TTC549 (cell line): ENCODE measurements at regions not wholly inside any gene's neighbourhood (a gene's known extent, or its start where the extent isn't known, plus 50 kb on each side); places are given as distances from the start of the nearest gene placed in this dataset.
"Not testable (repeated sequence)": the region's sequence is repeated elsewhere in the genome, so short reads cannot be mapped to it uniquely, and the experiment has no call there.

Source experiments
- FAIRE-seq: peaks from 2 replicates; lab custom pipeline; 2012; peaks lifted over from hg19 to GRCh38; lab: Jason Lieb, UNC

DNA sequence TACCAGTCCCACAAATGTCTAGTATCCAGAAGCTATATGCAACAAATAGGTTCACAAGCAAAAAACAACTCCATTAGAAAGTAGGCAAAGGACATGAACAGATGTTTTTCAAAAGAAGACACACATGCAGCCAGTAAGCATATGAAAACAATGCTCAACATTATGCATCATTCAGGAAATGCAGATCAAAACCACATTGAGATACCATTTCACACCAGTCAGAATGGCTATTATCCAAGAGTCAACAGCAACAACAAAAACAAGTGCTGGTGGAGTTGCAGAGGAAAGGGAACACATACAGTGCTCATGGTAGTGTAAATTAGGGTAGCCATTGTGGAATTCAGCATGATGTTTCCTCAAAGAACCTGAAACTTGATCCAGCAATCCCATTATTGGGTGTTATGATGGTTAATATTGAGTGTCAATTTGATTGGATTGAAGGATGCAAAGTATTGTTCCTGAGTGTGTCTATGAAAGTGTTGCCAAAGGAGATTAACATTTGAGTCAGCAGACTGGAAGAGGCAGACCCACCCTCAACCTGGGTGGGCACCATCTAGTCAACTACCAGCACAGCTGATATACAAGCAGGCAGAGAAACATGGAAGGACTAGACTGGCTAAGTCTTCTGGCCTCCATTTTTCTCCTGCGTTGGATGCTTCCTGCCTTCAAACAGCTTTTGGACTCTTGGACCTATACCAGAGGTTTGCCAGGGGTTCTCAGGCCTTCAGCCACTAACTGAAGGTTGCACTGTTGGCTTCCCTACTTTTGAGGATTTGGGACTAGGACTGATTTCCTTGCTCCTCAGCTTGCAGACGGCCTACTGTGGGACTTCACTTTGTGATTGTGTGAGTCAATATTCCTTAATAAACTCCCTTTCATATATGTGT, 218.4 kb upstream of the SEMA3D start:
- FAIRE-seq, result no peak

DNA sequence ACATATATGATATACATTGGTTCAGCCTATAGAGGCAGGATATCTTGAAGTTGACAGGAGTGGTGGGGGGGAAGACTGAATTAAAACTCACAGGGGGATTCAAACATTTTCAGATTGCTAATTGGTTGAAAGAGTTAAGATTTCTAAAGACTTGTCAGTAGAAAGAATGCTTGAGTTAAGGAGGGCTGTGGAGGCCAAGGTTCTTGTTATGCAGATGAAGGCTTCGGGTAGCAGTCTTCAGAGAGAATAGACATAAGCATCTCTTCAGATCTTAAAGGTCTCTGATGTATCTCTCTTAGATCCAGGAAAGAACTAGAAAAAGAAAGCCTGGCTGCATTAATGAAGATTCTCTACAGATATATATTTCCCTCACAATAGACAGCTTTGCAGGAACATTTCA, 209.8 kb upstream of the SEMA3D start:
- FAIRE-seq, result no peak

DNA sequence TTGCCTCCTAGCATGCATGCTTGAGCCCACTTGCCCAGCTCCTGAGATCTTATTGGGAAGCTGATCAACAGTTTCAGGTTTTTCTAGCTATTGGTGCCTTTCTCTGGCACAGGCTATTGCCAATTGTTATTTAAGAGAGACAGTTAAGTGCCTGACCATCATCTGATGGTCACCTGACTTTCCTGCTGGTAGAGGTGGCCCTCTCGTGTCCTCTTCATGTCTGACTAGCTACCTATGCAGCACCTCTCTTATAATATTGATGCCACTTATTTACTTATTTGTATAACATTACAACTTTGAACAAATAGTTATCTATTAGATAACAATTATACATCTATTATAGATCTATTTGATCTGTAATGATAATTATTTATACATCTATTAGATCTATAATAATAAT, 205.9 kb upstream of the SEMA3D start:
- FAIRE-seq, result no peak

DNA sequence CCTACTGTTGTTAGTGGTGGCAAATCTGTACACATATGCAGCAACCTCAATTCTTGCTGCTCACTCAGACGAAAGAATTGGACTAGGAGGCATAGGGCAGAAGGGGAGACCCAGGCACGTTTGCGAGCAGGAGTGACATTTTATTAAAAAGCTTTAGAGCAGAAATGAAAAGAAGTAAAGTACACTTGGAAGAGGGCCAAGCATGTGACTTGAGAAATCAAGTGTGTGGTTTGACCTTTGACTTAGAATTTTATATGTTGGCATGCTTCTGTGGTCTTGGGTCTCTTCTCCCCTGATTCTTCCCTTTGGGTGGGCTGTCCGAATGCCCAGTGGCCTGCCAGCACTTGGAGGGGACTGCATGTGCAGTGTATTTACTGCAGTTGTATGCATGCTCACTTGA, 205.5 kb upstream of the SEMA3D start:
- FAIRE-seq, result no peak

DNA sequence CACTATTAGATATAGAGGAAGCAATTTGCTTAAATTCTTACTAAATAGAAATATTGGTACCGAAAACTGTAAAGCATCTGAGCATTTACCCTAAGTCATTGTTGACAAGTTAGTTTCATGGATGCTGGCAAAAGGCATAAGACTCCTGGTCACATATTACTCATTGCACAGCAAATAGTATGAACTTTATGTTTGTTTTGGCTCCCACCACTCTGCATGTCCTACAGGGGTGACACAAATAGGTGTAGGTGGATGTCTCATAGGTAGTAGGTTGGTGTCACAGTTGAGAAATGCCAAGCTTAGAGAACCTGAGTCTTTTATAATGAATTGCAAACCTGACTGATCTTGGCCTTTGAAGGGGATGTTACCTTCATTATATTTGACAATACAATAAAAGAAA, 199.6 kb upstream of the SEMA3D start:
- FAIRE-seq, result no peak

DNA sequence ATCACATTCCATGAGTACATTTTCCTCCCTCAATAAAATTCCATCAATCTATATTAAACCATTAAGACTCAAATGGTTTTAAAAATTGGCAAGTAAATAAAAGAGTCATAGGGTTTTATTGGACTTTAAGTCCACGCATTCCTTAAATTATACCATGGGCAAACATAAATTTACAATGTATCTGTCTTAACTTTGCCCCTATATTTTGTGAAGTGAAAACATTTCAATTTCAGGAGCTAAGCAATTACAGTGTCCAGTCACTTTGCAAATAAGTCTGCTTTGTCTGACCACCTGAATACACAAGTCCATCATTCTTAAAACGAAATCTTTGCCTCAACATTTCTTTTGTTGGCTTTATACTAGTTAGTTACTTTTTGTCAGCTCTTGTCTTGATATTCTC, 197.5 kb upstream of the SEMA3D start:
- FAIRE-seq, result no peak

DNA sequence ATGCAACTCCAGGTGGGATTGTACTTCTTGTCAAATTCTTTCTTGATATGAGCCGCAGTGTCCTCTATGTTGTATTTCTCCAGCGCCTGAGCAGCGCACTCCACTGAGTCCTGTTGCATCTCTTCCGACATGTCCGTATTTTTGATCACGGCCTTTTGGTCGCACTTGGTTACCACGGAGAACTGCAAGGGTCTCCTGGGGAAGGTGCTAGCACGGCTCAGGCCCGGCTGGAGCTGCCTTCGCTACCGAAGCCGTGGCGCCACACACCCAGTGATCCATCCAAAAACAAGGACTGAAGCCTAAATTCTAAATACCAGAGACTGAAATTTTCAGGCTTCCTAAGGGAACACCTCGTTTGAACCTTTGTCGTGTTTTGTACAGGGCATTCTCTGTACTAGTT, 194.4 kb upstream of the SEMA3D start:
- no peak for FAIRE-seq

DNA sequence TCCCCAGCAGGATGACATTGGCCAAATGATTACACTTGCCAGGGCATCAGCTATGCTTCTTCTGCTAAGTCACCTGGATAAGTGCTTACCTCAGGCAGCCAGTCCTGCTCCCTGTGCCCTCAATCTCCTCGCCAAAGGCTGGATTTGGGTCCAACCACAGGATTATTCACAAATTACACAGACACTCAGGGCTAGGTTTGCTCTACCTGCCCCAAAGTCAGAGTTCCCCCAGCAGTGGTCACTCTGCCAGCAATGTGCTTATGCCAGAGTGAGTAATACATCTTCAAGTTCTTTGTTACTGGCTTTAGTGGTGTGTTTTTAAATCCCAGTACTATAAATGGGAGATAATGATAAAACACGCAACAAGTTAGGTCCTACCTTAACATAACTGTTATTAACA, 189.7 kb upstream of the SEMA3D start:
- FAIRE-seq, result no peak

DNA sequence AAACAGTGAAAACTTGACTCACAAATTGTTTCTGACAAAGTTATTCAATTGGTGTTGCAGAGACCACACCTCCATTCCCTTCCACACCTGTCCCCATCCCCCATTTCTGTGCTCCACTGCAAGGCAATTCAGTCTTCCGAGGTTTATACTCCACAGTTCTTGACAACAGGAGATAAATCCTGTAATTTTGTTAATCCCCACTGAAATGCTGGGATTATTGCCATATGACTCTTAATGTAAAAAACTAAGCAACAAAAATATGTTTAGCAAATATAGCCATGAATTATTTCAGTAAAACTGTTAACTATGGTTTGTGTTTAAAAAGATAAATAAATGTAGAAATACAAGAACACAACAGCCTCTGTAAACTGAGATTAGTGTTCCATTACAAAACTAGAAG, 170.1 kb upstream of the SEMA3D start:
- no peak for FAIRE-seq

DNA sequence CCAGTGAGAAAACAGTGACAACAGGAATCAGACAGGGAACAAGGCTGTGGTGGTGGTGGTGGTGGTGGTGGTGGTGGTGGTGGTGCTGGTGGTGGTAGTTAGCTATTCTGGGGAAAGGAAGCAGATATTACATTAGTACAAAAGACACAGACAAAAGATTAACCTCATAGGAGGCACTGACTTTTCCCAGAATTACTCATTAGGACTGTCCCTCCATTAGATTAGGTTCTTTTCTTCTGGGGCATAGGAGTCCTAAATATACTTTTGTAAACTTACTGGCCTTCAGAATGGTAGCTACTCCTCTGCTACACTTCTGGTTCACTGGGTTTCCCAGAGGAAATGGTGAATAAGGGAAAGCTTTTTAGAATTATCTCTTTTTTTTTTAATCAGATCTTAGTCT, 156.6 kb upstream of the SEMA3D start:
- FAIRE-seq, result no peak

DNA sequence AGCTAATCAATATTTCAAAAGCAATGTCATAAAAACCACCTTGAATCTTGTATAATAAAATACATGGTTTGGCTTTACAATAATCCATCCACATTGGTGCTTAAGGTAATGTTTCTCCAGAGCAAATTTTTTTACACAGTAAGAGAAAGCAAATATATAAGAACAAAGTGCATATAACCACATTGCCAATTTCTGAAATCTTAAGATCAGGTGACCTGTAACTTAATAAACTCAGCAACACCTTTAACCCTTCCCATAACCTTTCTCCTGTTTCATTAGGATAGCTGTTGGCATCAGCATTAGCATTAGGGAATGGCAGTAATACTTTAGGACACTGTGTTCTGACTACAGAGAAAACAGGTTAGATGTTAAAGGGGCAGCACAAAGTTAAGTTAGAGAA, 155.9 kb upstream of the SEMA3D start:
- no peak for FAIRE-seq

DNA sequence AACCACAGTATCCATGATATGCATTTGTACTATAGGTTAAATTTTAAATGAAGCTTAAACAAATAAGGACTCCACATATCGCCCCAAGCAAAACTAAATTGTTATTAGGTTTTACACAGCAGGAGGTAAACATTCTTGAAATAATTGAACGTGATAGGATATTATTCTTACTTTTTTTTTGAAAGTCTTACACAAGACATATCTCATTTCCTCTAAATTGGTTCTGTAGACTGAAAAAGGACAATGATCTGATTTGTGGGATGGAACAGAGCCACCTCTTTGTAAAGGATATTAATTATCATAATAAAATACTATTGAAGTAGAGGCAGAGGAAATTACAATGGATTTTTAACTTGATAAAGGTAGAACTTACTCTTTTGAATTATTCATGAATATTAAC, 155.1 kb upstream of the SEMA3D start:
- FAIRE-seq, result no peak

DNA sequence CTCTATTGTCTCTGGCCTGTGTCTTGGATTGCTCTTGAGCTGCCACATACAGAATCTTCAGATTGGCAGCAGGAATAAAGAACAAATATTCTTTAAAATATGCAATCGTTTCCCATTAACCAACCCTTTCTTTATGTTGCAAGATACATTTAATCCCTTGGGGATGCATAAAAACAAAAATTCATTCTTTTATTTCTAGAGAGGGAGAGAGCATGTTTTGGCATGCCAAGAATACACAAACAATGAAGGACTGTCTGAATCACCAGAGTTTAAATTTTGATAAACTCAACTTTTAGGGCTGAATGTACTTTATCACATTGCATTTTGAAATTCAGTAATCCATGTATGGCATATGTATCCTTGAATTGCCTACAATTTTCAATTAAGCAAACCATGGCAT, 154.3 kb upstream of the SEMA3D start:
- no peak for FAIRE-seq

DNA sequence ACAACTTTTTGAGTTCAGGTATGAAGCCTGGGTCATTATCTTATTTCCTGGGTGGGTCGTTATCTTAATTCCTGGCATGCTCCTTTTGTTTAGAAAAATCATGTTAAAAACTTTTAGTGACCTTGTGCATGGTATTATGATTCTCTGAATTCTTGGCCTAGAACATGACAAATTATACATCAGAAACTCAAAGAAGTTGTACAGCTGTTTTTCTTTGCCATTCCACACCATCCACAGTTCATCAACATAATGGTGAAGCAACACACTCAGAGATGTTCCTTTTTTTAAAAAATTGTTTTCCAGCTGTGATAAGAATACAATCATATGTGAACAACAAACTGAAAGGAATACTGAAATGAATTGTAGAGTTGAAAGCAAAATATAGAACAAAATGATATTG, 149.2 kb upstream of the SEMA3D start:
- no peak for FAIRE-seq

DNA sequence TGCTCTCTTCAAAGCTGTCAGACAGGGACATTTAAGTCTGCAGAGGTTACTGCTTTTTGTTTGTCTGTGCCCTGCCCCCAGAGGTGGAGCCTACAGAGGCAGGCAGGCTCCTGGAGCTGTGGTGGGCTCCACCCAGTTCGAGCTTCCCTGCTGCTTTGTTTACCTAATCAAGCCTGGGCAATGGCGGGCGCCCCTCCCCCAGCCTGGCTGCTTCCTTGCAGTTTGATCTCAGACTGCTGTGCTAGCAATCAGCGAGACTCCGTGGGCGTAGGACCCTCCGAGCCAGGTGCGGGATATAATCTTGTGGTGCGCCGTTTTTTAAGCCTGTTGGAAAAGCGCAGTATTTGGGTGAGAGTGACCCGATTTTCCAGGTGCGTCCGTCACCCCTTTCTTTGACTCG, 148.3 kb upstream of the SEMA3D start:
- not testable (repeated sequence) for FAIRE-seq

DNA sequence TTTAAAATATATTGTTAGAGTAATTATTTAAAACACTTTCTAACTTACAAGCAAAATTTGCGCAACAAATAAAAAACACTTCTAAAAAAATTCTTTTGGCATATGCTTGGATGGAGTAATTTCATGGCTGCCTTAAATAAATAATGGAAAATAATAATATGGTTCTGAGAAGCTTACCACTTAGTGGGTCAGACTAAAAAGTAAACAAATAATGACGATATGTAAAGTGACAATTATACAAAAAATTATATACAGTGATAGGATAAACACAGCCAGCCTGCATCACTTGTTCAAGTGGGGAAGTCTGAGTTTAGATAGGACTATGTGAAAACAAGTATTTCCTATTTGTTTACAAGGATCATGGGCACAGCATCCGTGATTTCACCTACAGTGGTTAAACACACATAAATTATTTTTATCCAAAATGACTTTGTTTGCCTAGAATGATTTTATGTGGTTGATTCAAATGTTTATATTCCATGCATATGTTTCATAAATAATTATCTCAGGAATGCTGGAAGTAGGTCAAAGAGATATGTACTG, 141.7 kb upstream of the SEMA3D start:
- FAIRE-seq, result no peak

DNA sequence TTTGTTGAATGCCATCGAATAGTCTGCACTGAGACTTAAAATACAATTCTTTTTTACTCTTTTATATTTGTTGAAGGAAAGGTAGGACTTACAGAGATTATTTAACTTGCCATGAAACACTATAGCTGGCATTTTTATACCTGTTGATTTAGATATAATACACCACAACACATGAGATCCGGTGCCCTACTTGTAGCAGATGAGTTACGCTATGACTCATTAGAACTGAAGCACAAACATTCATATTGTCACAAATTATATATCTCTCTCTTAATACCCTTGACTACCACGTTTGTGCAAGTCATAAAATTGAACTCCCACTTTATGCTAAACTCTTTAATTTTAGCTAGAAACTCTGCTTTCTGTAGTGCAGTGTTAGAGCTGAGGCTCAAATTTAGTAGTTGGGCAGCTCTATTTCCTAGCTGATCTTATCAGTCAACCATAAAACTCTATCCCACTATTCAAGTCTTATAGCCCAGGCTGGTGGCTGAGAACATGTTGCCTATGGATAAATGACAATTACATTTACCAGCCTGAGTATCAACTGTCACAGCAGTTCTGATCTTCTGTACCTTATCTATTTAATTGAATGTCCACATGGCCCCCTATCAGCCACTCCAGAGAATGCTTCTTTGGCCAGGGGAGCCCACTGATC, 137.4 kb upstream of the SEMA3D start:
- FAIRE-seq, result no peak

DNA sequence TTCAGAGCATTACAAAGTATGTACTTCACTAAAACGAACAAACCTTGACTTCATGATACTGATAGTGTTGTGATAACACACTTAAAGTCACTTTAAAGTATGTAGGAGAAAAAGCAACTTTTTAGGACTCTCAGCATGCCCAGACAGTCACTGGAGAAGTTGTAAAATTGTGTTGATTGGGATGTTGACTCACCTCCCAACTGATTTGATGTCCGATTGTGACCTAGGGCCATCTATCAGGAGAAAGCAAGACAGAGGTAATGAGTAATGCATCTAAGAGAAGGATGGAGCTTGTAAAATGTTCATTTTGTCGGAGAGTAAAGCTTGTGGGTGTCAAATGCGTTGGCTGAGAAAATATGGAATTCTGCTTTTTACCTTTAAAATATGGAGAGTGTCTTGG, 135.4 kb upstream of the SEMA3D start:
- FAIRE-seq, result no peak

DNA sequence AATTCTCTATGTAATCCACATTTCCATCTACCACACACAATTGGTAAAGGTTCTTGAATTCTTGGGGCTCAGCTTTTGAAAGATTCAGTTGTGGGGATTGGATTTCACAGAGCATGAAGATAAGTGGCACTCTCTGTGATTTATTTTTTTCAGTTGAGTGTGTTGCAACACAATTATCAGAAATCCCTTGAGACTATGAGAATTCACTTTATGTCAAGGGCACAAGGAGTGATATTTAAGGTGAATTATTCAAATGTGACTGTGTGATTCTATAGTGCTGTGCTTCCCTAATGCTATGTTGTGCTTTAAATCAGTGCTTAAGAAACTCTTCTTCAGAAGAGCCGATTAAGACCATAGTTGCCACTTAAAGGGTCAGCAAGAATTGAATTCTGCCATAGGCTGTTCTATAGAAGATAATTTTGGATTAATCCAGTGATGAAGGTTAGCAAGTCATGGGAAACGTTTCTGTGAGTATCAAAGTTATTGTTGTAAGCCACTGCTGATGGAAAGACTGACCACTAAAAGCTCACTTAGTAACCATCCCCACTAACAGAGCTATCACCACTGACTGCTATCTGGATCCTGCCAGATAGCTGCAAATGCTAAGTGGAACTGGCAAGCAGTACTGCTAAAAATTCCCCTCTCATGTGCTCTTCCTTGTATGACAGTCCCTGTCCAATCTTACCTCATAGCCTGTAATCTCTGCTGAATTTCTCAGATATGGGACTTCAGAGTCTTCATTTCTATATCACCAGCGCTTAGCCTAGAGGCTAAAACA, 134.0 kb upstream of the SEMA3D start:
- FAIRE-seq, result no peak

DNA sequence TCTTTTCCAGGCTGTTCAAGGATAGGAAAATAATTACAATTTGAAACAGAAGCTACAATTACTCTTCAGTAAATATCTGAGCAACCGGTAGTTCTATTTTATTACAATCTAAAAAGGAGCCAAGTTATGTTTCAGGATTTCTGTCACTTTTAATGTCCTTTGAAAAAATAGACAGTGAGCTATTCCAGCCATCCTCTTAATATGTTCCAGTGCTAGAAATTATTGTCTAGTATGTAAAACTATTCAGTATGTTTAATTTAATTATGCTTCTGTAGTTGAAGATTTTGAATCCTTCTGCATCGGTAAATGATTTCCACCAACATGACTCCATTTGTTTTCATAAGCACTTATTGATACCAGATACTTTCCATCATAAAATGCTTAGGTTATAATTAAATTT, 129.6 kb upstream of the SEMA3D start:
- no peak for FAIRE-seq

DNA sequence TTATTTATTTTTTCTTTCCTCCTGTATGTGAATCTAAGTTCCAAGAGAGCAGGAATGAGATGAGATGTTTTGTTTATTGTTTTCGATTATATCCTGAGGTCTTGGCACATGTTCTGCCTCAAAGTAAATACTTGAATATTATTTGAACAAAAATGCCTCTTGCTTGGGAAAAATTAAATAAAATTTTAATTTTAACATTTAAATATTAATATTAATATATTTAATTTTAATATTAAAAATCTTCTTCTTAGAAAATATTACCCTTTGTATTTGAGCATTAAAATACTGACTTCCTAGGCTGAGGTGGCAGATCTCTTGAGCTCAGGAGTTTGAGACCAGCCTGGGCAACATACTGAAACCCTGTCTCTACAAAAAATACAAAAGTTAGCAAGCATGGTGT, 123.4 kb upstream of the SEMA3D start:
- no peak for FAIRE-seq

DNA sequence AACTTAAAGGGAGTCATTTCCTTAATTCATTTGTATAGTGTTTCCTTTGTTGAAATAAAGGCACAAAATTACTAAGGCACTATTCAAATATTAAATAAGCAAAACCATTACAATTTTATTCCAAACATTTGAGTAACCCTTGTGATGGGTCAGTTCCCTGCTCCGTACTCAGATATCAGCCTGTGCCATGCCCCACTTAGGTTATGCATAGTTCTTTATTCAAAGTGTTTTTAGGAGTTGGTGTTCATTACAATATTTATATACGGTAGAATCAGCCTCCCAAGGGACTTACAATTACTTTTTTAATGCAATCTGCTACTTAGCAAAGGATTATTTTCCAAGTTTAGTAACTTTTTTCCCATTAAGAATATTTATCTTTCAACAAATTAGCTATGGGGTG, 119.3 kb upstream of the SEMA3D start:
- no peak for FAIRE-seq

DNA sequence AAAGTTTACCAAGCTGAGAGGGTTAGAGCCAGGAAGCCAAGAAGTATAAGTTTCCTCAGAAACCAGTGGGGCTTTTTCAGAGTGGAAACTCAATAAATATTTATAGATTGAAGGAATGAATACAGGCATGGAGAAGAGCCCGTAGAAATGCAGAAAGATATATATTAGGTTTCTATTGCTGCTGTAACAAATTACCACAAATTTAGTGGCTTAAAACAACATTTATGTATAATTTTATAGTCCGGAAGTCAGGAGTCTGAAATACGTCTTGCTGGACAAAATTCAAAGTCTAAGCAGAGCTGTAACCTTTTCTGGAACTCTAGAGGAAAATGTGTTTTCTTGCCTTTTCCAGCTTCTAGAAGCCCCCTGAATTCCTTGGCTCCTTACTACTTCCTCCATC, 107.3 kb upstream of the SEMA3D start:
- FAIRE-seq, result no peak
